ENCODE measurements at regions not wholly inside any gene's neighbourhood (a gene's known extent, or its start where the extent isn't known, plus 50 kb on each side); places are given as distances from the start of the nearest gene placed in this dataset.

GRCh38 chr16:51867386-51868065, 679.4 kb downstream of the TOX3 start:
- TF ChIP-seq CTCF (IDR thresholded peaks at IDR 0.05), result no peak
- Histone ChIP-seq H3K4me3 (ENCODE audit: low read depth in 1 of 2, low read length in 1 of 2) (no peak overlapping the region), H3K9me3 (no peaks in the 10 kb centered on the region), H3K4me1 (ENCODE audit: control insufficient read depth in 1 of 2, insufficient read depth in 1 of 2, low read depth in 1 of 2, low read length in 1 of 2) (no peaks in the 10 kb centered on the region), H3K27me3 (no peaks in the 10 kb centered on the region), H3K27ac (no peak overlapping the region), H3K36me3 (no peaks in the 10 kb centered on the region)

- no peak for TF ChIP-seq CTCF (IDR thresholded peaks at IDR 0.05)
- Histone ChIP-seq H3K4me3 (ENCODE audit: low read depth in 1 of 2, low read length in 1 of 2) (no peak overlapping the region), H3K27me3 (no peaks in the 10 kb centered on the region), H3K4me1 (ENCODE audit: control insufficient read depth in 1 of 2, insufficient read depth in 1 of 2, low read depth in 1 of 2, low read length in 1 of 2) (no peaks in the 10 kb centered on the region), H3K9me3 (no peaks in the 10 kb centered on the region), H3K36me3 (no peaks in the 10 kb centered on the region), H3K27ac (no peak overlapping the region)
Measured at GRCh38 chr16:51864575-51864974, 682.4 kb downstream of the TOX3 start.

GRCh38 chr16:51854401-51854951, 692.5 kb downstream of the TOX3 start:
- no peaks in the 10 kb centered on the region for H3K36me3 ChIP-seq
- no peak for TF ChIP-seq CTCF (IDR thresholded peaks at IDR 0.05)
- H3K27me3 ChIP-seq, result no peaks in the 10 kb centered on the region
- no peaks in the 10 kb centered on the region for H3K4me1 ChIP-seq (ENCODE audit: control insufficient read depth in 1 of 2, insufficient read depth in 1 of 2, low read depth in 1 of 2, low read length in 1 of 2)
- H3K4me3 ChIP-seq (ENCODE audit: low read depth in 1 of 2, low read length in 1 of 2), result no peak overlapping the region
- H3K9me3 ChIP-seq, result no peaks in the 10 kb centered on the region
- no peak overlapping the region for H3K27ac ChIP-seq

GRCh38 chr16:51853586-51853985, 693.4 kb downstream of the TOX3 start:
- Histone ChIP-seq H3K4me1 (ENCODE audit: control insufficient read depth in 1 of 2, insufficient read depth in 1 of 2, low read depth in 1 of 2, low read length in 1 of 2) (no peaks in the 10 kb centered on the region), H3K9me3 (no peaks in the 10 kb centered on the region), H3K36me3 (no peaks in the 10 kb centered on the region), H3K27ac (no peak overlapping the region), H3K4me3 (ENCODE audit: low read depth in 1 of 2, low read length in 1 of 2) (no peak overlapping the region), H3K27me3 (no peaks in the 10 kb centered on the region)
- TF ChIP-seq CTCF (IDR thresholded peaks at IDR 0.05), result no peak

- Histone ChIP-seq H3K4me3 (ENCODE audit: low read depth in 1 of 2, low read length in 1 of 2) (no peak overlapping the region), H3K9me3 (no peaks in the 10 kb centered on the region), H3K36me3 (no peaks in the 10 kb centered on the region), H3K27me3 (no peaks in the 10 kb centered on the region), H3K27ac (no peak overlapping the region), H3K4me1 (ENCODE audit: control insufficient read depth in 1 of 2, insufficient read depth in 1 of 2, low read depth in 1 of 2, low read length in 1 of 2) (no peaks in the 10 kb centered on the region)
- no peak for TF ChIP-seq CTCF (IDR thresholded peaks at IDR 0.05)
Measured at GRCh38 chr16:51852892-51853291, 694.1 kb downstream of the TOX3 start.
